ENCODE measurements at regions not wholly inside any gene's neighbourhood (a gene's known extent, or its start where the extent isn't known, plus 50 kb on each side); places are given as distances from the start of the nearest gene placed in this dataset.

GRCh38 chr2:212919238-212919637 is 232.2 kb downstream of the IKZF2 start:
- 0 out of 2 replicates have a peak, but pooled peaks cover 3% of the 10 kb centered on the region for H3K9me3 Mint-ChIP-seq
- no peaks in the 10 kb centered on the region for H3K36me3 Mint-ChIP-seq
- H3K4me3 Mint-ChIP-seq: no peak overlapping the region
- TF ChIP-seq TEAD4 (CRISPR knock-in tag; IDR thresholded peaks at IDR 0.05): no peak
- TF ChIP-seq GABPB1 (CRISPR knock-in tag; IDR thresholded peaks at IDR 0.05): no peak
- TF ChIP-seq GRHL2 (CRISPR knock-in tag; IDR thresholded peaks at IDR 0.05; ENCODE audit: insufficient replicate concordance, severe bottlenecking): no peak
- no peak for TF ChIP-seq PRDM15 (CRISPR knock-in tag; IDR thresholded peaks at IDR 0.05)
- TF ChIP-seq CREM (CRISPR knock-in tag; IDR thresholded peaks at IDR 0.05): no peak
- no peak for TF ChIP-seq ZMAT4 (CRISPR knock-in tag; IDR thresholded peaks at IDR 0.05)
- TF ChIP-seq FOXK1 (CRISPR knock-in tag; IDR thresholded peaks at IDR 0.05): no peak
- TF ChIP-seq USF2 (CRISPR knock-in tag; IDR thresholded peaks at IDR 0.05): no peak
- TF ChIP-seq ZNF396 (CRISPR knock-in tag; IDR thresholded peaks at IDR 0.05; ENCODE audit: borderline replicate concordance): no peak
- no peak for TF ChIP-seq E2F5 (CRISPR knock-in tag; IDR thresholded peaks at IDR 0.05)
- no peak for TF ChIP-seq ZNF532 (CRISPR knock-in tag; IDR thresholded peaks at IDR 0.05; ENCODE audit: borderline replicate concordance)
- TF ChIP-seq IRF2 (CRISPR knock-in tag; IDR thresholded peaks at IDR 0.05; ENCODE audit: borderline replicate concordance, low read depth): no peak
- no peak for TF ChIP-seq CREB1 (CRISPR knock-in tag; IDR thresholded peaks at IDR 0.05)
- TF ChIP-seq ERG (CRISPR knock-in tag; IDR thresholded peaks at IDR 0.05): no peak
- no peak for TF ChIP-seq HMGA2 (CRISPR knock-in tag; IDR thresholded peaks at IDR 0.05)
- no peak for TF ChIP-seq SP1 (CRISPR knock-in tag; conservative IDR thresholded peaks at IDR 0.05)
- no peak for TF ChIP-seq ESRRA (CRISPR knock-in tag; IDR thresholded peaks at IDR 0.05; ENCODE audit: borderline replicate concordance)
- ChIA-PET POLR2A (no interaction called here), CTCF (interaction anchor here (1.0 kb wide), 1 partner anchor 27 kb away, joined by 3 read pairs; no protein-coding TSS in a partner anchor)
- H3K4me1 Mint-ChIP-seq: peaks cover 59% of the 10 kb centered on the region
- peaks cover 26% of the 10 kb centered on the region for H3K27me3 Mint-ChIP-seq (ENCODE audit: low read depth)
- H3K27ac Mint-ChIP-seq: no peak overlapping the region
- no peak for DNase-seq (ENCODE audit: low spot score)
- ATAC-seq: peak; percentile 14; the same call in 1 of the 2 replicates
